ENCODE measurements at regions not wholly inside any gene's neighbourhood (a gene's known extent, or its start where the extent isn't known, plus 50 kb on each side); places are given as distances from the start of the nearest gene placed in this dataset.

- no peak overlapping the region for H3K4me3 Mint-ChIP-seq
- H3K9me3 Mint-ChIP-seq = no peaks in the 10 kb centered on the region
- no peaks in the 10 kb centered on the region for H3K27me3 Mint-ChIP-seq (ENCODE audit: insufficient read depth)
- H3K27ac Mint-ChIP-seq = no peak overlapping the region
- H3K36me3 Mint-ChIP-seq (ENCODE audit: low read depth) = no peaks in the 10 kb centered on the region
- DNase-seq (ENCODE audit: low spot score) = no peak
- H3K4me1 Mint-ChIP-seq (ENCODE audit: low read depth) = no peaks in the 10 kb centered on the region
- intact Hi-C loops (cut with micrococcal nuclease) = no loop called here
Measured at GRCh38 chr18:25853691-25854433, 236.6 kb downstream of the SS18 start.

GRCh38 chr18:25843791-25844190 lies 246.6 kb downstream of the SS18 start:
- H3K36me3 Mint-ChIP-seq (ENCODE audit: low read depth) = no peaks in the 10 kb centered on the region
- H3K27me3 Mint-ChIP-seq (ENCODE audit: insufficient read depth) = no peaks in the 10 kb centered on the region
- intact Hi-C loops (cut with micrococcal nuclease) = no loop called here
- H3K4me3 Mint-ChIP-seq = no peak overlapping the region
- H3K9me3 Mint-ChIP-seq = no peaks in the 10 kb centered on the region
- no peak overlapping the region for H3K27ac Mint-ChIP-seq
- H3K4me1 Mint-ChIP-seq (ENCODE audit: low read depth) = no peaks in the 10 kb centered on the region
- DNase-seq (ENCODE audit: low spot score) = no peak

GRCh38 chr18:25842665-25843064 lies 247.7 kb downstream of the SS18 start:
- Mint-ChIP-seq H3K4me3 (no peak overlapping the region), H3K4me1 (ENCODE audit: low read depth) (no peaks in the 10 kb centered on the region), H3K9me3 (no peaks in the 10 kb centered on the region), H3K36me3 (ENCODE audit: low read depth) (no peaks in the 10 kb centered on the region), H3K27me3 (ENCODE audit: insufficient read depth) (no peaks in the 10 kb centered on the region), H3K27ac (no peak overlapping the region)
- no peak for DNase-seq (ENCODE audit: low spot score)
- intact Hi-C loops (cut with micrococcal nuclease) = no loop called here

GRCh38 chr18:25834061-25834460 lies 256.4 kb downstream of the SS18 start:
- DNase-seq (ENCODE audit: low spot score) = no peak
- Mint-ChIP-seq H3K27me3 (ENCODE audit: insufficient read depth) (no peaks in the 10 kb centered on the region), H3K36me3 (ENCODE audit: low read depth) (no peaks in the 10 kb centered on the region), H3K27ac (no peak overlapping the region), H3K4me3 (no peak overlapping the region), H3K4me1 (ENCODE audit: low read depth) (no peaks in the 10 kb centered on the region), H3K9me3 (no peaks in the 10 kb centered on the region)
- intact Hi-C loops (cut with micrococcal nuclease) = no loop called here

GRCh38 chr18:25832001-25832604 lies 258.3 kb downstream of the SS18 start:
- H3K9me3 Mint-ChIP-seq = no peaks in the 10 kb centered on the region
- intact Hi-C loops (cut with micrococcal nuclease) = no loop called here
- H3K27ac Mint-ChIP-seq = no peak overlapping the region
- H3K4me1 Mint-ChIP-seq (ENCODE audit: low read depth) = no peaks in the 10 kb centered on the region
- no peak overlapping the region for H3K4me3 Mint-ChIP-seq
- H3K27me3 Mint-ChIP-seq (ENCODE audit: insufficient read depth) = no peaks in the 10 kb centered on the region
- DNase-seq (ENCODE audit: low spot score) = no peak
- no peaks in the 10 kb centered on the region for H3K36me3 Mint-ChIP-seq (ENCODE audit: low read depth)

- Mint-ChIP-seq H3K9me3 (no peaks in the 10 kb centered on the region), H3K4me1 (ENCODE audit: low read depth) (no peaks in the 10 kb centered on the region), H3K27ac (no peak overlapping the region), H3K36me3 (ENCODE audit: low read depth) (no peaks in the 10 kb centered on the region), H3K27me3 (ENCODE audit: insufficient read depth) (no peaks in the 10 kb centered on the region), H3K4me3 (no peak overlapping the region)
- intact Hi-C loops (cut with micrococcal nuclease) = no loop called here
- no peak for DNase-seq (ENCODE audit: low spot score)
Measured at GRCh38 chr18:25831301-25831701, 259.1 kb downstream of the SS18 start.

GRCh38 chr18:25830787-25831186 lies 259.6 kb downstream of the SS18 start:
- H3K9me3 Mint-ChIP-seq = no peaks in the 10 kb centered on the region
- intact Hi-C loops (cut with micrococcal nuclease) = no loop called here
- no peak for DNase-seq (ENCODE audit: low spot score)
- no peaks in the 10 kb centered on the region for H3K36me3 Mint-ChIP-seq (ENCODE audit: low read depth)
- H3K27ac Mint-ChIP-seq = no peak overlapping the region
- no peak overlapping the region for H3K4me3 Mint-ChIP-seq
- no peaks in the 10 kb centered on the region for H3K4me1 Mint-ChIP-seq (ENCODE audit: low read depth)
- peaks cover 2% of the 10 kb centered on the region for H3K27me3 Mint-ChIP-seq (ENCODE audit: insufficient read depth)

- H3K4me3 Mint-ChIP-seq = no peak overlapping the region
- no peaks in the 10 kb centered on the region for H3K4me1 Mint-ChIP-seq (ENCODE audit: low read depth)
- intact Hi-C loops (cut with micrococcal nuclease) = no loop called here
- H3K27ac Mint-ChIP-seq = no peak overlapping the region
- H3K36me3 Mint-ChIP-seq (ENCODE audit: low read depth) = no peaks in the 10 kb centered on the region
- no peak for DNase-seq (ENCODE audit: low spot score)
- peaks cover 8% of the 10 kb centered on the region for H3K27me3 Mint-ChIP-seq (ENCODE audit: insufficient read depth)
- H3K9me3 Mint-ChIP-seq = no peaks in the 10 kb centered on the region
Measured at GRCh38 chr18:25827961-25828561, 262.4 kb downstream of the SS18 start.

- Mint-ChIP-seq H3K4me3 (no peak overlapping the region), H3K36me3 (ENCODE audit: low read depth) (no peaks in the 10 kb centered on the region), H3K27ac (no peak overlapping the region), H3K4me1 (ENCODE audit: low read depth) (no peaks in the 10 kb centered on the region), H3K9me3 (no peaks in the 10 kb centered on the region), H3K27me3 (ENCODE audit: insufficient read depth) (peaks cover 8% of the 10 kb centered on the region)
- no peak for DNase-seq (ENCODE audit: low spot score)
- intact Hi-C loops (cut with micrococcal nuclease) = no loop called here
Measured at GRCh38 chr18:25827228-25827627, 263.2 kb downstream of the SS18 start.

GRCh38 chr18:25826823-25827222 lies 263.6 kb downstream of the SS18 start:
- Mint-ChIP-seq H3K4me3 (no peak overlapping the region), H3K9me3 (no peaks in the 10 kb centered on the region), H3K27ac (no peak overlapping the region), H3K36me3 (ENCODE audit: low read depth) (no peaks in the 10 kb centered on the region), H3K27me3 (ENCODE audit: insufficient read depth) (peaks cover 8% of the 10 kb centered on the region), H3K4me1 (ENCODE audit: low read depth) (no peaks in the 10 kb centered on the region)
- no peak for DNase-seq (ENCODE audit: low spot score)
- intact Hi-C loops (cut with micrococcal nuclease) = no loop called here

- intact Hi-C loops (cut with micrococcal nuclease) = no loop called here
- Mint-ChIP-seq H3K27me3 (ENCODE audit: insufficient read depth) (peaks cover 10% of the 10 kb centered on the region), H3K4me3 (no peak overlapping the region), H3K9me3 (no peaks in the 10 kb centered on the region), H3K4me1 (ENCODE audit: low read depth) (no peaks in the 10 kb centered on the region), H3K36me3 (ENCODE audit: low read depth) (no peaks in the 10 kb centered on the region), H3K27ac (no peak overlapping the region)
- no peak for DNase-seq (ENCODE audit: low spot score)
Measured at GRCh38 chr18:25825979-25826776, 264.2 kb downstream of the SS18 start.

GRCh38 chr18:25825056-25825455 lies 265.4 kb downstream of the SS18 start:
- Mint-ChIP-seq H3K27ac (no peak overlapping the region), H3K9me3 (no peaks in the 10 kb centered on the region), H3K4me3 (no peak overlapping the region), H3K36me3 (ENCODE audit: low read depth) (no peaks in the 10 kb centered on the region), H3K4me1 (ENCODE audit: low read depth) (no peaks in the 10 kb centered on the region), H3K27me3 (ENCODE audit: insufficient read depth) (peaks cover 10% of the 10 kb centered on the region)
- DNase-seq (ENCODE audit: low spot score) = no peak
- intact Hi-C loops (cut with micrococcal nuclease) = no loop called here

Measured in activated T-helper 1 cell treated with anti-CD3 and anti-CD28 coated beads, Interleukin-12 subunit alpha, Interleukin-12 subunit beta, Interleukin-2, Interleukin-4 antibody, amounts not matched to agents 30 ng/mL and 10 ng/mL and 1 ng/mL, durations not matched to agents 14 hours and 24 hours and 36 hours (primary cell).